WTC11 (cell line): ENCODE measurements at regions not wholly inside any gene's neighbourhood (a gene's known extent, or its start where the extent isn't known, plus 50 kb on each side); places are given as distances from the start of the nearest gene placed in this dataset.
"Not testable (repeated sequence)": the region's sequence is repeated elsewhere in the genome, so short reads cannot be mapped to it uniquely, and the experiment has no call there.

Source experiments
- ATAC-seq: fragments of 200-7000 bp; cut with Tn5 transposase; 2 replicates; pipeline ENCODE4 v1.10.0; 2021; ENCODE audit warnings: mild to moderate bottlenecking, moderate library complexity
- CTCF ChIA-PET: fragments of 300-600 bp; sonication (Branson Sonifier 250); formaldehyde crosslinking; loops from one replicate; lab custom pipeline; 2021; ENCODE audit warnings: antibody characterized with exemption; lab: Charles Lee
- POLR2A ChIA-PET: fragments of 350-600 bp; sonication (Branson Sonifier 250); formaldehyde crosslinking; loops from one replicate; lab custom pipeline; 2021; ENCODE audit warnings: antibody characterized with exemption; lab: Charles Lee
- DNase-seq: peaks from one replicate; pipeline ENCODE4 v3.0.0; 2021; ENCODE audit warnings: low spot score
- H3K27ac Mint-ChIP-seq: 2 replicates; pipeline ENCODE4 v1.8.0; 2021; ENCODE audit warnings: mixed read lengths
- H3K27me3 Mint-ChIP-seq: 2 replicates; pipeline ENCODE4 v1.8.0; 2021; ENCODE audit warnings: low read depth, mild to moderate bottlenecking, moderate library complexity, mixed read lengths
- H3K36me3 Mint-ChIP-seq: 2 replicates; pipeline ENCODE4 v1.8.0; 2021; ENCODE audit warnings: mixed read lengths
- H3K4me1 Mint-ChIP-seq: 2 replicates; pipeline ENCODE4 v1.8.0; 2022; ENCODE audit warnings: mixed read lengths
- H3K4me3 Mint-ChIP-seq: 2 replicates; pipeline ENCODE4 v1.8.0; 2021; ENCODE audit warnings: mild to moderate bottlenecking, moderate library complexity, mixed read lengths
- H3K9me3 Mint-ChIP-seq: 2 replicates; pipeline ENCODE4 v1.8.0; 2021; ENCODE audit warnings: mixed read lengths
- ATF1 ChIP-seq: sonication (generic); formaldehyde crosslinking; IDR thresholded peaks from 2 replicates; pipeline ENCODE4 v1.8.1; 2023; ENCODE audit warnings: mild to moderate bottlenecking, moderate library complexity, missing genetic modification reagents
- EMX1 ChIP-seq: fragments of 250-450 bp; sonication (Bioruptor Pico); IDR thresholded peaks from 2 replicates; pipeline ENCODE4 v1.8.0; 2021; ENCODE audit warnings: mild to moderate bottlenecking
- ETV6 ChIP-seq: sonication (generic); formaldehyde crosslinking; IDR thresholded peaks from 2 replicates; pipeline ENCODE4 v1.8.1; 2022; ENCODE audit warnings: mild to moderate bottlenecking, missing genetic modification reagents
- GABPB1 ChIP-seq: sonication (generic); formaldehyde crosslinking; IDR thresholded peaks from 2 replicates; pipeline ENCODE4 v1.8.1; 2023; ENCODE audit warnings: mild to moderate bottlenecking, missing genetic modification reagents
- HMGA2 ChIP-seq: fragments of 250-450 bp; sonication (Bioruptor Pico); IDR thresholded peaks from 2 replicates; pipeline ENCODE4 v1.4.0; 2021; ENCODE audit warnings: mild to moderate bottlenecking, moderate library complexity
- SOX15 ChIP-seq: fragments of 250-450 bp; sonication (Bioruptor Pico); IDR thresholded peaks from 2 replicates; pipeline ENCODE4 v1.9.0; 2021; ENCODE audit warnings: mild to moderate bottlenecking
- TCF7 ChIP-seq: sonication (generic); formaldehyde crosslinking; IDR thresholded peaks from 2 replicates; pipeline ENCODE4 v1.8.0; 2022; ENCODE audit warnings: mild to moderate bottlenecking, low read depth, missing genetic modification reagents, moderate library complexity
- ZBTB21 ChIP-seq: sonication (generic); formaldehyde crosslinking; IDR thresholded peaks from 2 replicates; pipeline ENCODE4 v1.8.1; 2023; ENCODE audit warnings: mild to moderate bottlenecking, missing genetic modification reagents, borderline replicate concordance
- TF ChIP-seq, protein P1 (sequence below): sonication (generic); formaldehyde crosslinking; IDR thresholded peaks from 2 replicates; pipeline ENCODE4 v1.8.0; 2022; ENCODE audit warnings: mild to moderate bottlenecking, missing genetic modification reagents
- TF ChIP-seq, protein P2 (sequence below): fragments of 250-450 bp; sonication (Bioruptor Pico); IDR thresholded peaks from 2 replicates; pipeline ENCODE4 v2.1.2; 2022; ENCODE audit warnings: mild to moderate bottlenecking, moderate library complexity
- TF ChIP-seq, protein P3 (sequence below): sonication (generic); formaldehyde crosslinking; conservative IDR thresholded peaks from 2 replicates; pipeline ENCODE4 v1.8.1; 2022; ENCODE audit warnings: mild to moderate bottlenecking, missing genetic modification reagents
- TF ChIP-seq, protein P4 (sequence below): sonication (generic); formaldehyde crosslinking; IDR thresholded peaks from 2 replicates; pipeline ENCODE4 v1.8.0; 2022; ENCODE audit warnings: missing genetic modification reagents
- TF ChIP-seq, protein P5 (sequence below): sonication (generic); formaldehyde crosslinking; IDR thresholded peaks from 2 replicates; pipeline ENCODE4 v1.8.1; 2022; ENCODE audit warnings: low read depth, missing genetic modification reagents, borderline replicate concordance
- TF ChIP-seq, protein P6 (sequence below): sonication (generic); formaldehyde crosslinking; IDR thresholded peaks from 2 replicates; pipeline ENCODE4 v1.8.1; 2023; ENCODE audit warnings: mild to moderate bottlenecking, missing genetic modification reagents, borderline replicate concordance
- TF ChIP-seq, protein P7 (sequence below): sonication (generic); formaldehyde crosslinking; IDR thresholded peaks from 2 replicates; pipeline ENCODE4 v1.8.1; 2023; ENCODE audit warnings: mild to moderate bottlenecking, missing genetic modification reagents

DNA sequence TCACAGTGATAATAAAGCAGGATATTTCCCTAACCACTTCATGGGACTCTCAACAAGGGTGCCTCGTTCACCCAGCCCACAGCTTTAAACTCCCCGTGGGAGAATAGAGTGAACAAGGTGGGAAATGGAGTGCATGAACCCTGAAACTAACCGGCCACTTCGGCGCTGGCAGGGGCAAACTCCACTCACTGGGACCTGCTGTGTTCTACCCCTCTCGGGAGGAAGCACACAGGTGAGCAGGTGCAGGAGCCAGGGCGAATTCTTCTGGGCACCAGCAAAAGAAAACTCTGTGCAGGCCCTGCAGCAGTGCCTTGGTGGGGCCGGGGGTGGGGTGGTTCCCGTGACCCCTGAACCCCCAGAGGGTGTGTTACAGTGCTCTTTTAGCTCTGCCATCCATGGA lies 2029.1 kb upstream of the LRRTM1 start:
- no peak for TF ChIP-seq ZBTB21 (CRISPR knock-in tag)
- TF ChIP-seq, protein P1, sequence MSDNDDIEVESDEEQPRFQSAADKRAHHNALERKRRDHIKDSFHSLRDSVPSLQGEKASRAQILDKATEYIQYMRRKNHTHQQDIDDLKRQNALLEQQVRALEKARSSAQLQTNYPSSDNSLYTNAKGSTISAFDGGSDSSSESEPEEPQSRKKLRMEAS (CRISPR knock-in tag), result no peak
- no peak for TF ChIP-seq ATF1
- TF ChIP-seq SOX15, result no peak
- Mint-ChIP-seq H3K27me3 (no peaks in the 10 kb centered on the region), H3K4me3 (no peak overlapping the region), H3K27ac (no peak overlapping the region), H3K9me3 (no peaks in the 10 kb centered on the region), H3K36me3 (no peaks in the 10 kb centered on the region), H3K4me1 (no peaks in the 10 kb centered on the region)
- ATAC-seq (no peak), DNase-seq (no peak)
- CTCF ChIA-PET, result no interaction called here
- POLR2A ChIA-PET, result no interaction called here

DNA sequence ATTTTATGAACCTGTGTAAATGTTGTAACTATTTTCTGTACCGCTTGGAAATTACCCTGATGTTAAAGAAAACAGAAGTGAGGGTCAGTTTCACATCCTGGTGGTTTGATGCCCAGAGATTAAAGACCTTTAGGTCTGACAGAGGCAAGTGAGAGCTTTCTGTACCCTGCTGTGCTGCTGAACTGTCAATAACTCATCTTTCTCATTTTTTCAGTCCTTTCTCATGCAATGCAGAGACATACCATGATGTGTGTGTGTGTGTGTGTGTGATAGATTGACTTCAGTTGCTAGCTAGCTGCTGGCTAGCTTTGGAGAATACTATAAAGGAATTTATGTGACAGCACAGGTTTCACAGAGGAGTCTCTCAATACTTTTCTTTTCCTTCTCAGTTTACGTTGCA lies 2025.6 kb upstream of the LRRTM1 start:
- ChIA-PET POLR2A (no interaction called here), CTCF (no interaction called here)
- H3K36me3 Mint-ChIP-seq, result peaks cover 3% of the 10 kb centered on the region
- H3K4me1 Mint-ChIP-seq, result no peaks in the 10 kb centered on the region
- no peak overlapping the region for H3K27ac Mint-ChIP-seq
- TF ChIP-seq, protein P2, sequence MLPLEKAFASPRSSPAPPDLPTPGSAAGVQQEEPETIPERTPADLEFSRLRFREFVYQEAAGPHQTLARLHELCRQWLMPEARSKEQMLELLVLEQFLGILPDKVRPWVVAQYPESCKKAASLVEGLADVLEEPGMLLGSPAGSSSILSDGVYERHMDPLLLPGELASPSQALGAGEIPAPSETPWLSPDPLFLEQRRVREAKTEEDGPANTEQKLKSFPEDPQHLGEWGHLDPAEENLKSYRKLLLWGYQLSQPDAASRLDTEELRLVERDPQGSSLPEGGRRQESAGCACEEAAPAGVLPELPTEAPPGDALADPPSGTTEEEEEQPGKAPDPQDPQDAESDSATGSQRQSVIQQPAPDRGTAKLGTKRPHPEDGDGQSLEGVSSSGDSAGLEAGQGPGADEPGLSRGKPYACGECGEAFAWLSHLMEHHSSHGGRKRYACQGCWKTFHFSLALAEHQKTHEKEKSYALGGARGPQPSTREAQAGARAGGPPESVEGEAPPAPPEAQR (CRISPR knock-in tag), result no peak
- H3K4me3 Mint-ChIP-seq, result no peak overlapping the region
- H3K27me3 Mint-ChIP-seq, result no peaks in the 10 kb centered on the region
- H3K9me3 Mint-ChIP-seq, result peaks cover 8% of the 10 kb centered on the region
- DNase-seq (no peak), ATAC-seq (no peak)

DNA sequence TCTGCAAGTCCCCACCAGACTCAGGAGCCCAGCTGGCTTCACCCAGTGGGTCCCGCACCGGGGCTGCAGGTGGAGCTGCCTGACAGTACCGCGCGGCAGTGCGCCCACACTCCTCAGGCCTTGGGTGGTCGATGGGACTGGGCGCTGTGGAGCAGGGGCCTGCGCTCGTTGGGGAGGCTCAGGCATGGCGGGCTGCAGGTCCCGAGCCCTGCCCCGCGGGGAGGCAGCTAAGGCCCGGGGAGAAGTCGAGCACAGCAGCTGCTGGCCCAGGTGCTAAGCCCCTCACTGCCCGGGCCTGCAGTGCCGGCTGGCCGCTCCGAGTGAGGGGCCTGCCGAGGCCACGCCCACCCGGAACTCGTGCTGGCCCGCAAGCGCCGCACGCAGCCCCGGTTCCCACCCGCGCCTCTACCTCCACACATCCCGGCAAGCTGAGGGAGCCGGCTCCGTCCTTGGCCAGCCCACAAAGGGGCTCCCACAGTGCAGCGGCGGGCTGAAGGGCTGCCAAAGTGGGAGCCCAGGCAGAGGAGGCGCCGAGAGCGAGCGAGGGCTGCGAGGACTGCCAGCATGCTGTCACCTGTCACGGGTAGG lies 2021.7 kb upstream of the LRRTM1 start:
- DNase-seq, ATAC-seq, H3K36me3 Mint-ChIP-seq, H3K4me1 Mint-ChIP-seq, CTCF ChIA-PET, H3K27ac Mint-ChIP-seq, H3K4me3 Mint-ChIP-seq, POLR2A ChIA-PET, H3K27me3 Mint-ChIP-seq: not testable (repeated sequence)
- H3K9me3 Mint-ChIP-seq, result peaks cover 11% of the 10 kb centered on the region

DNA sequence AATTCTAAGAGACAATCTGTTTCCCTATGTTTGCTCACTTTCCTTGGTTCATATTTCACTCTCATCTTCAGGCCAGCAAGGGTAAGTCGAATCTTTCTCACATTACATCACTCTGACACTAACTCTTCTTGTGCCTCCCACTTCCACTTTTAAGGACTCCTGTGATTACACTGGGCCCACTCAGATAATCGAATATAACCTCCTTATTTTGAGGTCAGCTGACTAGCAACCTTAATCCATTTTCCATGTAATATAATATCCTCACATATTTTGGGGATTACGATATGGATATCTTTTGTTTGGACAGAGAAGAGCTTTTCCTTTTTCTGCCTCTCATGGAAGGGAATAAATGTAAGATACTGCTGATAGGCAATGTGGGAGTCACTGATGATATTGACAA lies 2015.7 kb upstream of the LRRTM1 start:
- Mint-ChIP-seq H3K4me3 (no peak overlapping the region), H3K27ac (no peak overlapping the region), H3K27me3 (no peaks in the 10 kb centered on the region), H3K9me3 (peaks cover 5% of the 10 kb centered on the region), H3K4me1 (no peaks in the 10 kb centered on the region), H3K36me3 (peaks cover 3% of the 10 kb centered on the region)
- ATAC-seq (no peak), DNase-seq (no peak)
- POLR2A ChIA-PET, result no interaction called here
- CTCF ChIA-PET, result no interaction called here
- TF ChIP-seq, protein P3, sequence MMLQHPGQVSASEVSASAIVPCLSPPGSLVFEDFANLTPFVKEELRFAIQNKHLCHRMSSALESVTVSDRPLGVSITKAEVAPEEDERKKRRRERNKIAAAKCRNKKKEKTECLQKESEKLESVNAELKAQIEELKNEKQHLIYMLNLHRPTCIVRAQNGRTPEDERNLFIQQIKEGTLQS (CRISPR knock-in tag), result no peak
- TF ChIP-seq, protein P4, sequence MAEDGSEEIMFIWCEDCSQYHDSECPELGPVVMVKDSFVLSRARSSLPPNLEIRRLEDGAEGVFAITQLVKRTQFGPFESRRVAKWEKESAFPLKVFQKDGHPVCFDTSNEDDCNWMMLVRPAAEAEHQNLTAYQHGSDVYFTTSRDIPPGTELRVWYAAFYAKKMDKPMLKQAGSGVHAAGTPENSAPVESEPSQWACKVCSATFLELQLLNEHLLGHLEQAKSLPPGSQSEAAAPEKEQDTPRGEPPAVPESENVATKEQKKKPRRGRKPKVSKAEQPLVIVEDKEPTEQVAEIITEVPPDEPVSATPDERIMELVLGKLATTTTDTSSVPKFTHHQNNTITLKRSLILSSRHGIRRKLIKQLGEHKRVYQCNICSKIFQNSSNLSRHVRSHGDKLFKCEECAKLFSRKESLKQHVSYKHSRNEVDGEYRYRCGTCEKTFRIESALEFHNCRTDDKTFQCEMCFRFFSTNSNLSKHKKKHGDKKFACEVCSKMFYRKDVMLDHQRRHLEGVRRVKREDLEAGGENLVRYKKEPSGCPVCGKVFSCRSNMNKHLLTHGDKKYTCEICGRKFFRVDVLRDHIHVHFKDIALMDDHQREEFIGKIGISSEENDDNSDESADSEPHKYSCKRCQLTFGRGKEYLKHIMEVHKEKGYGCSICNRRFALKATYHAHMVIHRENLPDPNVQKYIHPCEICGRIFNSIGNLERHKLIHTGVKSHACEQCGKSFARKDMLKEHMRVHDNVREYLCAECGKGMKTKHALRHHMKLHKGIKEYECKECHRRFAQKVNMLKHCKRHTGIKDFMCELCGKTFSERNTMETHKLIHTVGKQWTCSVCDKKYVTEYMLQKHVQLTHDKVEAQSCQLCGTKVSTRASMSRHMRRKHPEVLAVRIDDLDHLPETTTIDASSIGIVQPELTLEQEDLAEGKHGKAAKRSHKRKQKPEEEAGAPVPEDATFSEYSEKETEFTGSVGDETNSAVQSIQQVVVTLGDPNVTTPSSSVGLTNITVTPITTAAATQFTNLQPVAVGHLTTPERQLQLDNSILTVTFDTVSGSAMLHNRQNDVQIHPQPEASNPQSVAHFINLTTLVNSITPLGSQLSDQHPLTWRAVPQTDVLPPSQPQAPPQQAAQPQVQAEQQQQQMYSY (CRISPR knock-in tag), result no peak
- TF ChIP-seq, protein P5, sequence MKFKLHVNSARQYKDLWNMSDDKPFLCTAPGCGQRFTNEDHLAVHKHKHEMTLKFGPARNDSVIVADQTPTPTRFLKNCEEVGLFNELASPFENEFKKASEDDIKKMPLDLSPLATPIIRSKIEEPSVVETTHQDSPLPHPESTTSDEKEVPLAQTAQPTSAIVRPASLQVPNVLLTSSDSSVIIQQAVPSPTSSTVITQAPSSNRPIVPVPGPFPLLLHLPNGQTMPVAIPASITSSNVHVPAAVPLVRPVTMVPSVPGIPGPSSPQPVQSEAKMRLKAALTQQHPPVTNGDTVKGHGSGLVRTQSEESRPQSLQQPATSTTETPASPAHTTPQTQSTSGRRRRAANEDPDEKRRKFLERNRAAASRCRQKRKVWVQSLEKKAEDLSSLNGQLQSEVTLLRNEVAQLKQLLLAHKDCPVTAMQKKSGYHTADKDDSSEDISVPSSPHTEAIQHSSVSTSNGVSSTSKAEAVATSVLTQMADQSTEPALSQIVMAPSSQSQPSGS, result no peak
- TF ChIP-seq, protein P6, sequence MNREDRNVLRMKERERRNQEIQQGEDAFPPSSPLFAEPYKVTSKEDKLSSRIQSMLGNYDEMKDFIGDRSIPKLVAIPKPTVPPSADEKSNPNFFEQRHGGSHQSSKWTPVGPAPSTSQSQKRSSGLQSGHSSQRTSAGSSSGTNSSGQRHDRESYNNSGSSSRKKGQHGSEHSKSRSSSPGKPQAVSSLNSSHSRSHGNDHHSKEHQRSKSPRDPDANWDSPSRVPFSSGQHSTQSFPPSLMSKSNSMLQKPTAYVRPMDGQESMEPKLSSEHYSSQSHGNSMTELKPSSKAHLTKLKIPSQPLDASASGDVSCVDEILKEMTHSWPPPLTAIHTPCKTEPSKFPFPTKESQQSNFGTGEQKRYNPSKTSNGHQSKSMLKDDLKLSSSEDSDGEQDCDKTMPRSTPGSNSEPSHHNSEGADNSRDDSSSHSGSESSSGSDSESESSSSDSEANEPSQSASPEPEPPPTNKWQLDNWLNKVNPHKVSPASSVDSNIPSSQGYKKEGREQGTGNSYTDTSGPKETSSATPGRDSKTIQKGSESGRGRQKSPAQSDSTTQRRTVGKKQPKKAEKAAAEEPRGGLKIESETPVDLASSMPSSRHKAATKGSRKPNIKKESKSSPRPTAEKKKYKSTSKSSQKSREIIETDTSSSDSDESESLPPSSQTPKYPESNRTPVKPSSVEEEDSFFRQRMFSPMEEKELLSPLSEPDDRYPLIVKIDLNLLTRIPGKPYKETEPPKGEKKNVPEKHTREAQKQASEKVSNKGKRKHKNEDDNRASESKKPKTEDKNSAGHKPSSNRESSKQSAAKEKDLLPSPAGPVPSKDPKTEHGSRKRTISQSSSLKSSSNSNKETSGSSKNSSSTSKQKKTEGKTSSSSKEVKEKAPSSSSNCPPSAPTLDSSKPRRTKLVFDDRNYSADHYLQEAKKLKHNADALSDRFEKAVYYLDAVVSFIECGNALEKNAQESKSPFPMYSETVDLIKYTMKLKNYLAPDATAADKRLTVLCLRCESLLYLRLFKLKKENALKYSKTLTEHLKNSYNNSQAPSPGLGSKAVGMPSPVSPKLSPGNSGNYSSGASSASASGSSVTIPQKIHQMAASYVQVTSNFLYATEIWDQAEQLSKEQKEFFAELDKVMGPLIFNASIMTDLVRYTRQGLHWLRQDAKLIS (CRISPR knock-in tag), result no peak
- no peak for TF ChIP-seq TCF7 (CRISPR knock-in tag)
- no peak for TF ChIP-seq GABPB1 (CRISPR knock-in tag)
- TF ChIP-seq, protein P7, sequence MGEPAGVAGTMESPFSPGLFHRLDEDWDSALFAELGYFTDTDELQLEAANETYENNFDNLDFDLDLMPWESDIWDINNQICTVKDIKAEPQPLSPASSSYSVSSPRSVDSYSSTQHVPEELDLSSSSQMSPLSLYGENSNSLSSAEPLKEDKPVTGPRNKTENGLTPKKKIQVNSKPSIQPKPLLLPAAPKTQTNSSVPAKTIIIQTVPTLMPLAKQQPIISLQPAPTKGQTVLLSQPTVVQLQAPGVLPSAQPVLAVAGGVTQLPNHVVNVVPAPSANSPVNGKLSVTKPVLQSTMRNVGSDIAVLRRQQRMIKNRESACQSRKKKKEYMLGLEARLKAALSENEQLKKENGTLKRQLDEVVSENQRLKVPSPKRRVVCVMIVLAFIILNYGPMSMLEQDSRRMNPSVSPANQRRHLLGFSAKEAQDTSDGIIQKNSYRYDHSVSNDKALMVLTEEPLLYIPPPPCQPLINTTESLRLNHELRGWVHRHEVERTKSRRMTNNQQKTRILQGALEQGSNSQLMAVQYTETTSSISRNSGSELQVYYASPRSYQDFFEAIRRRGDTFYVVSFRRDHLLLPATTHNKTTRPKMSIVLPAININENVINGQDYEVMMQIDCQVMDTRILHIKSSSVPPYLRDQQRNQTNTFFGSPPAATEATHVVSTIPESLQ (CRISPR knock-in tag), result no peak
- TF ChIP-seq HMGA2 (CRISPR knock-in tag), result no peak
- TF ChIP-seq EMX1 (CRISPR knock-in tag), result no peak
- no peak for TF ChIP-seq ETV6 (CRISPR knock-in tag)
- TF ChIP-seq ZBTB21 (CRISPR knock-in tag), result no peak
